HG03280 (cell line): ENCODE measurements at regions not wholly inside any gene's neighbourhood (a gene's known extent, or its start where the extent isn't known, plus 50 kb on each side); places are given as distances from the start of the nearest gene placed in this dataset.

Experiments used
- ATAC-seq: cut with Tn5 transposase; IDR thresholded peaks from one replicate; pipeline ENCODE4 v1.9.1; 2021; ENCODE audit warnings: mild to moderate bottlenecking, moderate library complexity; ENCODE audit not compliant: unreplicated experiment

- no peak for ATAC-seq
Measured at GRCh38 chr9:115362101-115362500, 244.1 kb upstream of the TNC start.

GRCh38 chr9:115362640-115363039 is 244.7 kb upstream of the TNC start:
- no peak for ATAC-seq

GRCh38 chr9:115364991-115365390 is 247.0 kb upstream of the TNC start:
- no peak for ATAC-seq

- ATAC-seq, result no peak
Measured at GRCh38 chr9:115367321-115367720, 249.4 kb upstream of the TNC start.

GRCh38 chr9:115367780-115368525 is 250.0 kb upstream of the TNC start:
- no peak for ATAC-seq

- no peak for ATAC-seq
Measured at GRCh38 chr9:115369322-115369957, 251.5 kb upstream of the TNC start.

GRCh38 chr9:115373000-115373709 is 255.2 kb upstream of the TNC start:
- no peak for ATAC-seq

- ATAC-seq, result no peak
Measured at GRCh38 chr9:115373710-115374045, 255.7 kb upstream of the TNC start.

- ATAC-seq, result no peak
Measured at GRCh38 chr9:115374724-115375268, 256.8 kb upstream of the TNC start.

GRCh38 chr9:115378241-115378640 is 260.3 kb upstream of the TNC start:
- ATAC-seq, result no peak

- no peak for ATAC-seq
Measured at GRCh38 chr9:115378758-115379157, 260.8 kb upstream of the TNC start.

GRCh38 chr9:115379719-115380118 is 261.8 kb upstream of the TNC start:
- ATAC-seq, result no peak

GRCh38 chr9:115382865-115383264 is 264.9 kb upstream of the TNC start:
- ATAC-seq, result no peak

GRCh38 chr9:115385383-115386122 is 267.6 kb upstream of the TNC start:
- ATAC-seq, result no peak

GRCh38 chr9:115386963-115387770 is 269.2 kb upstream of the TNC start:
- ATAC-seq, result no peak

GRCh38 chr9:115391168-115391825 is 273.3 kb upstream of the TNC start:
- ATAC-seq, result no peak

- ATAC-seq, result no peak
Measured at GRCh38 chr9:115393976-115394775, 276.2 kb upstream of the TNC start.

- ATAC-seq, result no peak
Measured at GRCh38 chr9:115395511-115396021, 277.6 kb upstream of the TNC start.

GRCh38 chr9:115396071-115396529 is 278.1 kb upstream of the TNC start:
- ATAC-seq, result no peak
